Astrocyte (in vitro differentiated cells and primary cell): ENCODE measurements at regions not wholly inside any gene's neighbourhood (a gene's known extent, or its start where the extent isn't known, plus 50 kb on each side); places are given as distances from the start of the nearest gene placed in this dataset.

Experiments
- DNase-seq: peaks from one replicate; pipeline ENCODE4 v3.0.0-alpha.2; 2010; ENCODE audit warnings: low read depth
- FAIRE-seq: peaks from 2 replicates; lab custom pipeline; 2011; peaks lifted over from hg19 to GRCh38; lab: Jason Lieb, UNC
- H2AFZ ChIP-seq: 2 replicates; pipeline ENCODE4 v1.6.0; 2012; ENCODE audit warnings: low read depth, low read length, inconsistent platforms
- H3K27ac ChIP-seq: 2 replicates; pipeline ENCODE4 v1.5.1; 2011; ENCODE audit warnings: low read depth, low read length, inconsistent platforms
- H3K27me3 ChIP-seq: 2 replicates; pipeline ENCODE4 v1.6.0; 2011; ENCODE audit warnings: low read length, inconsistent platforms; ENCODE audit not compliant: insufficient read depth
- H3K36me3 ChIP-seq: 2 replicates; pipeline ENCODE4 v1.5.1; 2011; ENCODE audit warnings: low read length, inconsistent platforms; ENCODE audit not compliant: insufficient read depth
- H3K4me1 ChIP-seq: 2 replicates; pipeline ENCODE4 v1.5.1; 2011; ENCODE audit warnings: low read length, inconsistent platforms; ENCODE audit not compliant: insufficient read depth
- H3K4me2 ChIP-seq: 2 replicates; pipeline ENCODE4 v1.6.0; 2012; ENCODE audit warnings: low read length, inconsistent platforms
- H3K4me3 ChIP-seq: 2 replicates; pipeline ENCODE4 v1.5.1; 2011; ENCODE audit warnings: low read depth, mild to moderate bottlenecking, low read length, inconsistent platforms; ENCODE audit not compliant: insufficient read depth
- H3K79me2 ChIP-seq: 2 replicates; pipeline ENCODE4 v1.6.0; 2012; ENCODE audit warnings: mild to moderate bottlenecking, low read length, inconsistent platforms; ENCODE audit not compliant: insufficient read depth
- H3K9ac ChIP-seq: 2 replicates; pipeline ENCODE4 v1.6.0; 2012; ENCODE audit warnings: mild to moderate bottlenecking, low read length, inconsistent platforms
- H3K9me3 ChIP-seq: 2 replicates; pipeline ENCODE4 v1.5.1; 2012; ENCODE audit warnings: low read depth, mild to moderate bottlenecking, low read length, inconsistent platforms; ENCODE audit not compliant: insufficient read depth
- H4K20me1 ChIP-seq: 2 replicates; pipeline ENCODE4 v1.6.0; 2012; ENCODE audit warnings: low read length, inconsistent platforms; ENCODE audit not compliant: insufficient read depth
- H3K27ac Mint-ChIP-seq: one replicate; pipeline ENCODE4 v1.8.0; 2021; ENCODE audit warnings: mild to moderate bottlenecking, mixed read lengths; ENCODE audit not compliant: unreplicated experiment
- H3K27me3 Mint-ChIP-seq: one replicate; pipeline ENCODE4 v1.8.0; 2021; ENCODE audit warnings: low read depth, mixed read lengths; ENCODE audit not compliant: unreplicated experiment
- H3K36me3 Mint-ChIP-seq: one replicate; pipeline ENCODE4 v1.8.0; 2021; ENCODE audit warnings: low read depth, mixed read lengths; ENCODE audit not compliant: unreplicated experiment
- H3K4me1 Mint-ChIP-seq: one replicate; pipeline ENCODE4 v1.8.0; 2021; ENCODE audit warnings: low read depth, mixed read lengths; ENCODE audit not compliant: unreplicated experiment
- H3K4me3 Mint-ChIP-seq: one replicate; pipeline ENCODE4 v1.8.0; 2021; ENCODE audit warnings: mild to moderate bottlenecking, moderate library complexity, mixed read lengths; ENCODE audit not compliant: unreplicated experiment
- H3K9me3 Mint-ChIP-seq: one replicate; pipeline ENCODE4 v1.8.0; 2021; ENCODE audit warnings: mild to moderate bottlenecking, mixed read lengths; ENCODE audit not compliant: unreplicated experiment
- EZH2 ChIP-seq: IDR thresholded peaks from 2 replicates; pipeline ENCODE4 v1.6.1; 2012; ENCODE audit warnings: mild to moderate bottlenecking, low read length, inconsistent platforms; ENCODE audit not compliant: insufficient read depth
- TF ChIP-seq, protein P1 (sequence below): IDR thresholded peaks from 2 replicates; pipeline ENCODE4 v1.5.1; 2011; ENCODE audit warnings: low read depth, mild to moderate bottlenecking, inconsistent platforms, low read length, moderate library complexity; ENCODE audit not compliant: insufficient read depth

DNA sequence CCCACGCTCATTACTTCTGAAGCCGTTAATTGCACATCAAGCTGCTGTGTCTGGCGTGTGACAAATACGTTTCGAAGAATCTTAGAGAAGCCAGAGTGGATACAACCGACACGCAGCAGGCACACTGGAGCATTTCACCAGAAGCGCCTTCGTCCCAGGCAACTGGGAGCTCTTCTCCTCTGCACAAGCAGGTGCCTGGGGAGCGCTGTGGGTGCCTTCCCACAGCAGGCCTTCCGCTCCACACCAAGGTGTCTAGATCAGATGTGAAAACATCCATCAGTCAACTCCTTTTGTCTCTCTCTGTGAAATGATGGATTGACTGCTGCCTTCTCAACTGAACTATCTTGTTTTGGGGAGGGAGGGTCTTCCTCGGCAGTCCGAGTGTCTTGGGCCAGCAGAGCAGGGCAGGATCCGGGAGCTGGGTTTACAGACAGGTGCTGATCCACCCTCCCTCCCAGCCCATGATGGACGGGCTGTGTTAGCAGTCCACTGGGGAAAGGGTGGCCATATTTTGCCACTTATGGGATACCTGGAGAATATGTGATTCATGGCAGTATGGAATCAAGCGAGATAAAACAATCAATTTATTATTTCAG lies 326.3 kb downstream of the TCERG1L start:
- FAIRE-seq (no peak), DNase-seq (no peak)
- no peak for TF ChIP-seq EZH2
- TF ChIP-seq, protein P1, sequence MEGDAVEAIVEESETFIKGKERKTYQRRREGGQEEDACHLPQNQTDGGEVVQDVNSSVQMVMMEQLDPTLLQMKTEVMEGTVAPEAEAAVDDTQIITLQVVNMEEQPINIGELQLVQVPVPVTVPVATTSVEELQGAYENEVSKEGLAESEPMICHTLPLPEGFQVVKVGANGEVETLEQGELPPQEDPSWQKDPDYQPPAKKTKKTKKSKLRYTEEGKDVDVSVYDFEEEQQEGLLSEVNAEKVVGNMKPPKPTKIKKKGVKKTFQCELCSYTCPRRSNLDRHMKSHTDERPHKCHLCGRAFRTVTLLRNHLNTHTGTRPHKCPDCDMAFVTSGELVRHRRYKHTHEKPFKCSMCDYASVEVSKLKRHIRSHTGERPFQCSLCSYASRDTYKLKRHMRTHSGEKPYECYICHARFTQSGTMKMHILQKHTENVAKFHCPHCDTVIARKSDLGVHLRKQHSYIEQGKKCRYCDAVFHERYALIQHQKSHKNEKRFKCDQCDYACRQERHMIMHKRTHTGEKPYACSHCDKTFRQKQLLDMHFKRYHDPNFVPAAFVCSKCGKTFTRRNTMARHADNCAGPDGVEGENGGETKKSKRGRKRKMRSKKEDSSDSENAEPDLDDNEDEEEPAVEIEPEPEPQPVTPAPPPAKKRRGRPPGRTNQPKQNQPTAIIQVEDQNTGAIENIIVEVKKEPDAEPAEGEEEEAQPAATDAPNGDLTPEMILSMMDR: no peak
- Histone ChIP-seq H3K27me3 (no peaks in the 10 kb centered on the region), H3K9me3 (peaks cover 13% of the 10 kb centered on the region), H3K36me3 (no peaks in the 10 kb centered on the region), H2AFZ (no peak overlapping the region), H3K4me3 (no peak overlapping the region), H4K20me1 (no peaks in the 10 kb centered on the region), H3K4me1 (no peaks in the 10 kb centered on the region), H3K4me2 (no peak overlapping the region), H3K79me2 (no peaks in the 10 kb centered on the region), H3K27ac (no peak overlapping the region), H3K9ac (no peak overlapping the region)
- Mint-ChIP-seq H3K27me3 (peaks cover 5% of the 10 kb centered on the region), H3K36me3 (peaks cover 3% of the 10 kb centered on the region), H3K4me3 (no peak overlapping the region), H3K4me1 (no peaks in the 10 kb centered on the region), H3K27ac (no peak overlapping the region), H3K9me3 (peaks cover 10% of the 10 kb centered on the region)

DNA sequence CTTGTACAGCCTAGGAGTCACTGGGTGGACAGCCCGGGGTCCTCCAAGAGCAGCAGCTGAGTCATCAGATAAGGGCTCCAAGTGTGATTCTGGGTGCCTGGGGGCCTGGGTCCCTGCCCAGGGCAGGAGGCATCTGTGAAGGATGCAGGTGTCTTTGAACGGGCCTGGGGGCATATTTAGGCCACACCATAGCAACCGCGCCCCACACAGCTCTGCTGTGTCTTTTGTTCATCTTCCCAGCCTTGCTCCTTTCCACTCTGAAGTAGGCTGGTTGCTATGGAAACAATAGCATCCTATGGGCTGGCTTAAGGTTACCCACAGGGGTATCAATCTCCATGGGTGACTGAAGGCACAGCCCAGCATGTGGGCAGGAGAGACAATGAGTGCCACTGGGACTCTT lies 324.7 kb downstream of the TCERG1L start:
- no peaks in the 10 kb centered on the region for H3K79me2 ChIP-seq
- H3K4me3 ChIP-seq: no peak overlapping the region
- no peak for DNase-seq
- H2AFZ ChIP-seq: no peak overlapping the region
- H3K27ac ChIP-seq: no peak overlapping the region
- H3K36me3 ChIP-seq: no peaks in the 10 kb centered on the region
- no peaks in the 10 kb centered on the region for H4K20me1 ChIP-seq
- no peak overlapping the region for H3K9ac ChIP-seq
- no peak overlapping the region for H3K27ac Mint-ChIP-seq
- no peaks in the 10 kb centered on the region for H3K4me1 ChIP-seq
- H3K9me3 Mint-ChIP-seq: peaks cover 10% of the 10 kb centered on the region
- H3K9me3 ChIP-seq: peaks cover 13% of the 10 kb centered on the region
- no peaks in the 10 kb centered on the region for H3K4me1 Mint-ChIP-seq
- H3K4me2 ChIP-seq: no peak overlapping the region
- H3K36me3 Mint-ChIP-seq: peaks cover 3% of the 10 kb centered on the region
- H3K27me3 Mint-ChIP-seq: peaks cover 5% of the 10 kb centered on the region
- FAIRE-seq: no peak
- H3K4me3 Mint-ChIP-seq: no peak overlapping the region
- no peak for TF ChIP-seq EZH2
- TF ChIP-seq, protein P1: no peak
- H3K27me3 ChIP-seq: no peaks in the 10 kb centered on the region

DNA sequence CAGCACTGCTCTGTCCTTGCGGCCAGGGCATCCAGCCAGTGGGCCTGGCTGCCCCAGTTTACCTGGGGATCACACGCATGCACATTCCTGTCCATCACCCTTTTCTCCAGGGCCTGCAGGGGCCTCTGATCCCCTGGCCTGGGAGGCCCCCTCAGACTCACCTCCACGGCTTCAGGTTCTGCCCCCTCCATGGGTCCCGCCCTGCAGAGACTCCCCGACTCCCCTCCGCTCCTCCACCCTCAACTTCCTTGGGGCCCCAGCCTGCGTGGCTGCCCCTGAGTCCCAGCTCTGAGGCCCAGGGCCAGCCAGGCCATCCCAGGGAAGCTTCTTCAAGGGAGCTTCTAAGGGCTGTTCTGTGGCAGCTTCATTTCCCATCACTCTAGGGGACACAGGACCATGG lies 324.1 kb downstream of the TCERG1L start:
- FAIRE-seq: no peak
- TF ChIP-seq, protein P1: no peak
- no peak for TF ChIP-seq EZH2
- H4K20me1 ChIP-seq: no peaks in the 10 kb centered on the region
- no peak overlapping the region for H3K4me3 ChIP-seq
- no peak overlapping the region for H3K27ac ChIP-seq
- no peaks in the 10 kb centered on the region for H3K27me3 ChIP-seq
- Mint-ChIP-seq H3K27ac (no peak overlapping the region), H3K4me3 (no peak overlapping the region), H3K4me1 (no peaks in the 10 kb centered on the region), H3K9me3 (peaks cover 10% of the 10 kb centered on the region), H3K36me3 (peaks cover 3% of the 10 kb centered on the region), H3K27me3 (peaks cover 5% of the 10 kb centered on the region)
- DNase-seq: no peak
- no peak overlapping the region for H2AFZ ChIP-seq
- H3K9me3 ChIP-seq: peaks cover 13% of the 10 kb centered on the region
- H3K79me2 ChIP-seq: no peaks in the 10 kb centered on the region
- H3K36me3 ChIP-seq: no peaks in the 10 kb centered on the region
- no peak overlapping the region for H3K9ac ChIP-seq
- no peak overlapping the region for H3K4me2 ChIP-seq
- no peaks in the 10 kb centered on the region for H3K4me1 ChIP-seq
